HUES48 (cell line): ENCODE measurements at regions not wholly inside any gene's neighbourhood (a gene's known extent, or its start where the extent isn't known, plus 50 kb on each side); places are given as distances from the start of the nearest gene placed in this dataset.

Source experiments
- H3K27ac ChIP-seq: one replicate; pipeline ENCODE4 v1.7.0; 2013; ENCODE audit warnings: low read depth, low read length, inconsistent platforms
- H3K27me3 ChIP-seq: 2 replicates; pipeline ENCODE4 v1.6.1; 2013; ENCODE audit warnings: mild to moderate bottlenecking, low read length; ENCODE audit not compliant: control insufficient read depth, insufficient read depth
- H3K36me3 ChIP-seq: 2 replicates; pipeline ENCODE4 v1.6.1; 2013; ENCODE audit warnings: low read length; ENCODE audit not compliant: control insufficient read depth, insufficient read depth
- H3K4me1 ChIP-seq: 2 replicates; pipeline ENCODE4 v1.6.1; 2013; ENCODE audit warnings: mild to moderate bottlenecking, low read length; ENCODE audit not compliant: control insufficient read depth, insufficient read depth
- H3K4me3 ChIP-seq: 2 replicates; pipeline ENCODE4 v1.5.1; 2013; ENCODE audit warnings: mild to moderate bottlenecking, low read depth, low read length
- H3K9ac ChIP-seq: 2 replicates; pipeline ENCODE4 v1.6.1; 2013; ENCODE audit warnings: mild to moderate bottlenecking, low read depth, low read length, moderate library complexity
- H3K9me3 ChIP-seq: 2 replicates; pipeline ENCODE4 v1.6.1; 2013; ENCODE audit warnings: low read length; ENCODE audit not compliant: control insufficient read depth, insufficient read depth

DNA sequence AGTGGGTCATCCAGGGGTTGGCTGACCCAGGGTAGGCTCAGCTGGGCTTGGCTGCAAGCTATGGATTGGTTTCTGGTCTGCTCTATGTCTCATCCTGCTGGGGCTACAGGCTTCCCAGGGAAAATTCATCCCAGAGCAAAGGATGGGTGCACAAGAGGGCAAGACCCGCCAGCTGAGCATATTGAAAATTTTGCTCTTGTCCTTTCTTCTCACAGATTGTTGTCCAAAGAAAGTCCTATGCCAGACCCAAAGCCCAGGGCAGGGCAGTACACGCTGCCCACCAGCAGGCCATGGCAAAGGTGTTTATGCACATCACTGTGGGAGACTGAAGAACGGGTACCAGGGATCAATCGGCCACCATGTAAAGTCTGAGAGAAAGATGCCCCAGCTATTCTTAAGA is 95.3 kb upstream of the PARP11 start:
- H3K9me3 ChIP-seq, result no peaks in the 10 kb centered on the region
- no peak overlapping the region for H3K9ac ChIP-seq
- H3K4me1 ChIP-seq, result 0 out of 2 replicates have a peak, but pooled peaks cover 4% of the 10 kb centered on the region
- no peak overlapping the region for H3K27ac ChIP-seq
- no peaks in the 10 kb centered on the region for H3K36me3 ChIP-seq
- no peak overlapping the region for H3K4me3 ChIP-seq
- no peaks in the 10 kb centered on the region for H3K27me3 ChIP-seq

DNA sequence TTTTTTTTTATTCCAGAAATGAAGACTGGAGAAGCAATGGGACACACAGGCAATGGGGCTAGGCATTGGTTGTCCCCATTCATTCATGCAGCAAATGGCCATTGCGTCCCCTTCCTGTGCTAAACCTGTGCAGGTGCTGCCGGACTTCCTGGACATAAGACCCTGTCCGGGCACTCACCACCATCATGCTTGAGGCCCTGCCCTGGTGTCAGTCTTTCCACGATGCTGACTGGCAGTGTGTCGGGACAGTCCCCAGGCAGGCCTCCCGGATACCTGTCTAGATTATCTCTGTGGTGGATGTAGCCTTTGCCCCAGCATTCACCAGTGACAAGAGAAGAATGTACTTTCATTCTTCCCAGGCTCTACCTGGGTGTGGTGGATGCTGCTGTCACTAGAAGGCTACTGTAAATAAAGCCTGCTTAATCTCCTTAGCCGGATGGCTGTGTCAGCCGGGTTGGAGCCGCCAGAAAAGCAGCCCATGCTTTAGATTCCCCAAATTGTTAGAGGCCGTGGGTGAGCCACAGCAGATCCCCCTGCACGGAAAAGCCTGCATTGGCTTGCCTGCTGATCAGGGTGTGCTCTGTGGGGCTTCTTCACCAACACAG is 94.5 kb upstream of the PARP11 start:
- no peaks in the 10 kb centered on the region for H3K27me3 ChIP-seq
- 0 out of 2 replicates have a peak, but pooled peaks cover 9% of the 10 kb centered on the region for H3K4me1 ChIP-seq
- no peak overlapping the region for H3K9ac ChIP-seq
- H3K9me3 ChIP-seq, result no peaks in the 10 kb centered on the region
- no peak overlapping the region for H3K27ac ChIP-seq
- H3K36me3 ChIP-seq, result no peaks in the 10 kb centered on the region
- H3K4me3 ChIP-seq, result no peak overlapping the region

DNA sequence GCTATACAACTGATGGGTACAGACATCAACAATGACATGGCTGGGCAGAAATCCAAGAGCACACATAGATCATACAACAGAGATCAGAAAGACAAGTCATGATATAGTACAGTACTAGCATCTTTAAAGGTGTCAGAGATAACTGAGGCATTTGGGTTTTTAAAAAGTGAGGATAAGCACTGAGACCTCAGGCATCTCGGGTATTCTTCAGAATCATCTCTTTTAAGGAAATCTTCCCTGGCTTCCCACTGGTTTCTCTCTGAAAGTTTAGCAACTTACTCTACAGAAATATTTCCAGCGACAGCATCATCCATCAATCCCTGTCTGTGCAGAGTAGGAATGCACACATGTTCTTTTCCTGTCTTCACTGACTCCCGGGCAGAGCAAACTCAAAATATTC is 93.2 kb upstream of the PARP11 start:
- H3K27me3 ChIP-seq, result no peaks in the 10 kb centered on the region

DNA sequence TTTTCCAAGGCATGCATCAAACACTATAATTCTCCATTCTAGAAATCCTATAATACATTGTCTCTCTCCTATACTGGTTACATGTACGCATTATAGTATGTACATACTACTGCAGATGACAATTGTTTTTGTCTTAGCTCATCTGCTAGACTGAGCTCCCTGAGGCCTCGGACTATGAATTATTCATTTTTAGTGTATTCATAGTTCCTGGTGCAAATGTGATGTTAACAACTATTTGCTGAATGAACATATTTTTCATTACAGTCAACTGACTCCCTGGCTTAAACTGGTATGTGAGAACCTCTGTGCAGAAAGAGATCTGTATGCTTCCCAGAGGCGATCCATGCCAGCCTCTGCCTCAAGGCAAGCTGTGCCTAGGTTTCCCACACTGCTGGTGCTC is 91.8 kb upstream of the PARP11 start:
- Histone ChIP-seq H3K9ac (no peak overlapping the region), H3K4me3 (no peak overlapping the region), H3K27ac (no peak overlapping the region), H3K4me1 (peaks cover 12% of the 10 kb centered on the region; the same call in 1 of the 2 replicates), H3K9me3 (no peaks in the 10 kb centered on the region), H3K27me3 (no peaks in the 10 kb centered on the region), H3K36me3 (no peaks in the 10 kb centered on the region)

More for the DNA sequence above, 93.2 kb upstream of the PARP11 start:
- Histone ChIP-seq H3K4me1 (peaks cover 12% of the 10 kb centered on the region; the same call in 1 of the 2 replicates), H3K9me3 (no peaks in the 10 kb centered on the region), H3K27ac (no peak overlapping the region), H3K4me3 (no peak overlapping the region), H3K9ac (no peak overlapping the region), H3K36me3 (no peaks in the 10 kb centered on the region)

- Histone ChIP-seq H3K27me3 (no peaks in the 10 kb centered on the region), H3K9ac (no peak overlapping the region), H3K4me3 (no peak overlapping the region), H3K27ac (no peak overlapping the region), H3K4me1 (peaks cover 12% of the 10 kb centered on the region; the same call in 1 of the 2 replicates), H3K36me3 (no peaks in the 10 kb centered on the region), H3K9me3 (no peaks in the 10 kb centered on the region)
These were observed 91.2 kb upstream of the PARP11 start for GRCh38 chr12:3964439-3964838.

- Histone ChIP-seq H3K27ac (no peak overlapping the region), H3K9ac (no peak overlapping the region), H3K27me3 (no peaks in the 10 kb centered on the region), H3K36me3 (no peaks in the 10 kb centered on the region), H3K9me3 (no peaks in the 10 kb centered on the region), H3K4me1 (peaks cover 12% of the 10 kb centered on the region; the same call in 1 of the 2 replicates), H3K4me3 (no peak overlapping the region)
These were observed 89.7 kb upstream of the PARP11 start for GRCh38 chr12:3962631-3963483.

- peaks cover 12% of the 10 kb centered on the region; the same call in 1 of the 2 replicates for H3K4me1 ChIP-seq
- H3K9me3 ChIP-seq, result no peaks in the 10 kb centered on the region
- no peak overlapping the region for H3K4me3 ChIP-seq
- H3K27me3 ChIP-seq, result no peaks in the 10 kb centered on the region
- no peak overlapping the region for H3K27ac ChIP-seq
- H3K9ac ChIP-seq, result no peak overlapping the region
- no peaks in the 10 kb centered on the region for H3K36me3 ChIP-seq
These were observed 88.4 kb upstream of the PARP11 start for GRCh38 chr12:3961591-3961990.

DNA sequence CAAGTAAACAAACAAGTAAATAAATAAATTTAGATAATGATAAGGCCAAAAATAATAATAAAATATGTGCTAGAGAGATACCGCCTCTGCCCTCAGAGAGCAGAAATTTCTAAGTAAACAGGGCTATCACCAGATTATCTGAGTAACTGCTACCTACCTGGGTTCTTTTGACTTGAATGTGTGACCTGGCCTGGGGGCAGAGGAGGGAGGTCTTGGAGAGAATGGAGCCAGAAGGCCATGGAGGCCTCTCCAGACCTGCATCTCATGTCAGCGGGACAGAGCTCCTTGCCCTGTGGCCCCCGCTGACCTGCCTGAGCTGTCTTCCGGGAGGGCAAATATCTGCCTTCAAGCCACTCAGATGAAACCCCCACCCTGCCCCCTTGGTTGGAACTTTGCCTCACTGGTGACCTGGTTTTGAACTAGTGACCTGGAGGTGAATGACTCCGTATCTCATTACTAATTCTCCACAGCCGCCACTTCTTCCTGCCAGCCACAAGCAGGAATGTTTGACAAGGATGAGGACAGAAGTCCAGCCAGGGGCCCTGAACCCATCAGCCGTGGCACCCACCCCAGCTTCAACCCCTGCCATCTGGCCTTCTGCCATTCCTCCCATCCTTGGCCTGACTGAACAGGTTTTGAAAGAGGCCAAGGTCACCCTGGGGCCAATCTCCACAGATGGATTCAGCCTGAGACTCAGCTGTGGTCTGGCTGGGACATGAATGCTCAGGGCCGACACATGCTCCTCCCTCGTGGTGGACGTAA is 86.8 kb upstream of the PARP11 start:
- no peaks in the 10 kb centered on the region for H3K27me3 ChIP-seq
- H3K9ac ChIP-seq, result no peak overlapping the region
- no peak overlapping the region for H3K27ac ChIP-seq

GRCh38 chr12:3958534-3958933 is 85.3 kb upstream of the PARP11 start:
- Histone ChIP-seq H3K4me3 (no peak overlapping the region), H3K27me3 (no peaks in the 10 kb centered on the region), H3K9me3 (no peaks in the 10 kb centered on the region), H3K9ac (no peak overlapping the region), H3K27ac (no peak overlapping the region), H3K4me1 (peaks cover 8% of the 10 kb centered on the region; the same call in 1 of the 2 replicates), H3K36me3 (no peaks in the 10 kb centered on the region)

More for the DNA sequence above, 86.8 kb upstream of the PARP11 start:
- H3K4me1 ChIP-seq, result peaks cover 12% of the 10 kb centered on the region; the same call in 1 of the 2 replicates
- no peaks in the 10 kb centered on the region for H3K9me3 ChIP-seq
- no peaks in the 10 kb centered on the region for H3K36me3 ChIP-seq
- no peak overlapping the region for H3K4me3 ChIP-seq

DNA sequence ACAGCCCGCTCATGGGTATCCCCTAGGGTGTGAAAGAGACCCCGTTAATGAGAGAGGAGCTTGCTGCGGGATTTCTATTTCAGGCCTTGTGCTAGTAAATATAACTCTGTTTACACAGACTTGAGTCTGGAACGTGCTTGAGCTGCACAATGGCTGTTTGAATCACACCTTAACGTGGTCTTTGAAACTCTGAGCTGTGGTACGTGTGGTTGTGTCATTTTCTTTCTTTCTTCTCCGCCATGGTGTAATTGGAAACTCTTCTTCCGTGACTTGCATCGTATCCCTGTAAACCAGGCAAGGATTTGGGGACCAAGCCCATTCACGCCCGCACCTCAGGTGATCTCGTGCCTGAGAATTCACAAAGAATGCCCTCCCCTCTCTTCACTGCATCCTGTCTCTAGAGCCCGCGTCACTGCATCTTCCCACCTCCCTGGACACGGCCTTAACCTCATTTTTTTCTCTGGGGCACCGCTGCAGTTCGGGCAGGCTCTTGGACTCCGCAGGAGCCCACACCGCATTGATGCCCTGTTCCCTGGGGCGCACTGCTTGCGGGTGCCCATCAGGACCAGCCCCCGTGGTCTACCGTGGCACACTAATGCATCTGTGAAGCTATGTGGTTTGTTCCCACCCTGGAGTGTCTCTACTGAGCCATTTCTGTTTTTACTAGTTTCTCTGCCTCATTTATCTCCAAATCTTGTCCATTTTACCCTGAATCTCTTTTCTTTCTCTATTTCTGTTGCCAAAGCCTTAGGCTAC is 78.4 kb upstream of the PARP11 start:
- peaks cover 2% of the 10 kb centered on the region; the same call in 1 of the 2 replicates for H3K4me1 ChIP-seq
- no peaks in the 10 kb centered on the region for H3K9me3 ChIP-seq
- no peaks in the 10 kb centered on the region for H3K36me3 ChIP-seq
- H3K9ac ChIP-seq, result no peak overlapping the region
- H3K27me3 ChIP-seq, result peaks cover 6% of the 10 kb centered on the region; the same call in 1 of the 2 replicates
- H3K27ac ChIP-seq, result no peak overlapping the region
- H3K4me3 ChIP-seq, result no peak overlapping the region
